HG03139 (cell line): ENCODE measurements at regions not wholly inside any gene's neighbourhood (a gene's known extent, or its start where the extent isn't known, plus 50 kb on each side); places are given as distances from the start of the nearest gene placed in this dataset.
"Not testable (repeated sequence)": the region's sequence is repeated elsewhere in the genome, so short reads cannot be mapped to it uniquely, and the experiment has no call there.

ENCODE experiments used
- ATAC-seq: cut with Tn5 transposase; IDR thresholded peaks from one replicate; pipeline ENCODE4 v1.9.1; 2021; ENCODE audit not compliant: unreplicated experiment

DNA sequence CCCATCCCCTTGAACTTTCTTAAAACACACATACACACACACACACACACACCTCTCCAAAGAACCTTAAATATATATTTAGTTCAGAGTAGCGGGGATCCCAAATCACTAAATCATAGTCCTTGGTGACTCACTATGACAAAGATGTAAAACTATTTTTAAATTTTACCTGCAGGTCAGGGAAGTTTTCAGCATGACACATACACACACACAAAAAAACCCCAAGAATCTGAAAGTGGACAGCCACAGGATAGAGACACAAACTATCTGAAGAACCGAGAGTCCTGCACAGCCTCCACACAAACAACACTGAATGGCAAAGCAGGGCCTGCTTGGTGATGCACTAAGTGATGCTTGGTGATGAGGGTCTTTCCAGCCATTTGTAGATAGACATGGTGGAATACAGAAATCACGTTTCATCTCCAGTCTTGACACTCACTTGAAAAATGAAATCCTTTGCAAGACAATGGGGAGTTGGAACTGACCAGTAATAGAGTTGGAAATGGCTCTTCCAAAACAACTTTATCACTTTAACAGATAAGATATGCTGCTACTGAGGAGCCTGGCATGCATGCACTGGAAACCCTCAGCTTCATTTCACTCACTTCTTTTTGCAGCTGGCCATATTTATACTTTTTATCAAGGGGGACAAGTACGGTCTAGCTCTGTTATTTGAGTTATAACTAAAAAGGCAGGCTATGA lies 307.3 kb downstream of the RAPGEF2 start:
- no peak for ATAC-seq

DNA sequence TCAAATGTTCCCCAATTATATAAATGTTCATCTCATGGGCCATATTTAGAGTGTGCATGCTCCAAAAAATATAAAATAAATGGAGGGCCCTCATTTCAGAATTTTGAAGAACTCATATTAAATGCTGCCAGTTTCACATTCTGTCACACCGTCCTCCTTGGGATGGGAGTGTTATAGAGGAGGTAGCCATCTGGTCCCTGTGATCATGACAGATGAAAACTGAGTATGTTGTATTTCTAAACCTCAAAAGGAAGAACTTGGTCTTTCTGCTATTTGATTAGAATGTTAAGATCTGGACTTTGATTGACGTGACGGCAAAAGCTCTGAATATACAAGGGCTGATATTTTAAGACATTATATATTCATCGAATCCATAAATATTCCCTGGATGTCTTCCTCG lies 308.0 kb downstream of the RAPGEF2 start:
- ATAC-seq, result no peak

DNA sequence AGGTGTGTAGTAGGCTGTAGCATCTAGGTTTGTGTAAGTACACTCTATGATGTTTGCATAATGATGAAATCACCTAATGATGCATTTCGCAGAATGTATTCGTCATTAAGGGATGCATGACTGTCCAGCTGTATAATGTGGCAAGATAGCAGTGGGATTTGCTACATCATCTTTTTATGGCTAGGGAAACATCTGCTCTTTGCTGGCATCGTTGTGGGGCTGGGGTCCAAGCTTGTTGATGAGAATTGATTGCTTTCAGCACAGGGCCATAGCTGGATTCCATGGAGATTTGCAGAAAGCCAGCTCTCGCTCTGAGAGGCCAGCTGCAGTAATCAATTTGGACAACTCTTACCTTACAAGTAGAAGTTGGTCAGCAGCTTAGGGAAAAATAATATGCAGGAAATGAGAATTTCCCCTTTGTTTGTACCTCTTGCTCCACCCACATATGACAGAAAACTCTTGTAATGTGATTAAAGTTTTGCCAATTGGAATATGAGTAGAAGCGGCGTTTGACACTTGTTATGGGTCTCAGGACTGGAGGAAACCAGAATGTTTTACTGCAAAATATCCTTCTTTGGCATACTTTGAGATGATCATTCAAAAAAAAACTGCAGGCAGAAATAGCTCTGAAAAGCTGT lies 310.5 kb downstream of the RAPGEF2 start:
- no peak for ATAC-seq

DNA sequence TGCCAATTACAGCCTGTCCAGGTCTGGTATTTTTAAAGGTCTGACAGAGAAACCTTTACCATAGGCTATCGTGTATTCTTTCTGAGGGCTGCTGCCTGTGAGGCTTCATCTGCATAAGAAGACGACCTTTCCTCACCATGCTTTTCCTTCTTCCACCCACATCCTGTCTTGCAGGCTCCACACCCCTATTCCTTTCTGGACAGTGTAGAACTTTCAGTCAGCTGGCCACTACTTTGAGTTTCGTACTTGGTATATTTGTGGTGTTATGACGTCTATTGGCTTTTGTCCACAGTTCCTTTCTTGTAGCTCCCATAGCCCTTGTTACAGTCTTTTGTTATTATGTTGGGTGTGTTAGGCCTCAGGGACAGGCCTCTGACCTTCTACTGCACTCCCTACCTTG lies 311.4 kb downstream of the RAPGEF2 start:
- ATAC-seq, result no peak

DNA sequence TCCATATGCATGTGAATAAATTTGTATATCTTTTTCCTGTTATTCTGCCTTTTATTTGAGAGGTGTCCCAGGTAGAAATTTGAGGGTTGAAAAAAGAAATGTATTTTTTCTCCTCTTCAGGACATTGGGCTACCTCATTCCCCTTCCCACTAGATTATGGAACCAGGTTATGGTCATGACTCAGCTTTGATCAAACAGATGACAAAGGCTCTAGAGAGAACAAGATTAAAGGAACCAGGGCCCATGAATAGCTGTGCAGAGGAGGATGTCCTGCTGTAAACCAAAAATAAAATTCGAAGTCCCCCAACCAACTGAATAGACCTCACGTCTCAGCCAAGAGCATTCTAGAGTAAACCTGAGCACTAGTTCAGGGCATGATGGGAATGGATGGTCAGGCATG lies 313.2 kb downstream of the RAPGEF2 start:
- no peak for ATAC-seq

DNA sequence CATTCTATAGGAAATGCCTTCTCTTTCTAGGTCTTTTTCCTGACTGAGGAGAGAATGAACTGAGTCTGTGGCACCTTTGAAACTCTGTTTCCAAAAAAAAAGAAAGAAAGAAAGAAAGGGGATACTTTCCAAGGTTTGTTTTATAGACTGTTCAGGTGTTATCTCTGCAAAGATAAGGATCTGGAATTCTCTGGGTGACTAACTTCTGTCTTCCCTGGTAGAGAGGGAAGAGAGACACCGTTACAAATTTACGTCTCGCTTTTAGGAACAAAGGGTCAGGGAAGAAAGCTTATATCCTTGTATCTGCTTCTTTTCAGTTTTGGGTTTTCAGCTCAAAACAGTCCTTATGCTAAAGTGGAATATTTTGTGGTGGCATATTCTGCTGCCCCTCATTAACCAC lies 314.1 kb downstream of the RAPGEF2 start:
- no peak for ATAC-seq

DNA sequence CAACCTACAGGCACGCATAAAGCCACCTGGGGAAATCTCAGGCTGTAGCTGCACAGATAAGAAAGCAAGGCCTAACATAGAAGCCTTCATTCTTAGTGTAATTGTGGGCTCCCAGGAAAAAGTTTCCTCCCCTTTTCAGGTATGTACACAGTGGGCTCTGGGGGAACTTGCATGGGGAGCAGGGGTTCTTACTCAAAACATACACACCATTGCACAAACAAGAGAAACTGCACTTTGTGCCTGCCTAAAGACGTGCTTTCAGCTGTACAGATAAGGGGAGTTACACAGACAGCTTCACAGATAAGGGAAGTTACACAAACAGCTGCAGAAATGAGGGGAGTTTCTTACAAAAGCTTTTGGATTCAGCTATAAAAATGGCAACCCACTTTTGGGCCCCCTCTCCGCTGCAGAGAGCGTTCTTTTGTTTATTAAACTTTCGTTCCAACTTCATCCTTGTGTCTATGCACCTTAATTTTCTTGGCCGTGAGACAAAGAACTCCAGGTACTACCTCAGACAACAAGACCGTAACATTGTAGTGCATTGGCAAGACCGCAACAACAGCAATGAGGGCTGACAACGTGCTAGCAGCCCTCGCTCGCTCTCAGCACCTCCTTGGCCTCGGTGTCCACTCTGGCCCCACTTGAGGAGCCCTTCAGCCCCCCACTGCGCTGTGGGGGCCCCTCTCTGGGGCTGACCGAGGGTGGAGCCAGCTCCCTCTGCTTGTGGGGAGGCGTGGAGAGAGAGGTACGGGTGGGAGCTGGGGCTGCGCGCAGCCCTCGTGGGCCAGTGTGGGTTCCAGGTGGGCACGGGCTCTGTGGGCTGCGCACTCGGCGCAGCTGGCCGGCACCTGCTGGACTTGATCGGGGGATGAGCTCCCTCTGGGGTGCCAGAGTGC lies 317.5 kb downstream of the RAPGEF2 start:
- ATAC-seq, result no peak

DNA sequence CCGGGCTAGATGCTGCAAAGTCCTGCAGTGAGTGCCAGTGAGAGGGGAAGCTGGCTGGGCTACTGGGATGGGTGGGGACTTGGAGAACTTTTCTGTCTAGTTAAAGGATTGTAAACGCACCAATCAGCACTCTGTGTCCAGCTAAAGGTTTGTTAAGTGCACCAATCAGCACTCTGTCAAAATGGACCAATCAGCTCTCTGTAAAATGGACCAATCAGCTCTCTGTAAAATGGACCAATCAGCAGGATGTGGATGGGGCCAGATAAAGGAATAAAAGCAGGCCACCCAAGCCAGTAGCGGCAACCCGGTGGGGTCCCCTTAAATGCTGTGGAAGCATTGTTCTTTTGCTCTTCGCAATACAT lies 318.2 kb downstream of the RAPGEF2 start:
- not testable (repeated sequence) for ATAC-seq

DNA sequence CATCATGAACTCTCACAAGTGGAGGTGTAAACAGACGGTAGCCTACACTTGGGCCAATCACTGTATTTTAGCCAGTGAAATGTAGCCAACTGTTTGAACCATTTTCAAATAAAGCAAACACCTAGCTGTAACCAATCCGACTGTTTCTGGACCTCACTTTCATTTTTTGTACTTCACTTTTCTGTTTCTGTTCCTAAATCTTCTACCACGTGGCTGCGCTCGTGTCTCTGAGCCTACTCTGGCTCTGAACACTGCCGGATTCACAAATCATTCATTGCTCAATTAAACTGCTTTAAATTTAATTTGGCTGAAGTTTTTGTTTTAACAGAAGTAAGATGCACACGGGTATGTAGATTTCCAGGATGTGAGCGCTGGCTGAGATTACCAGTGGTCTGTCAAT lies 319.1 kb downstream of the RAPGEF2 start:
- no peak for ATAC-seq

DNA sequence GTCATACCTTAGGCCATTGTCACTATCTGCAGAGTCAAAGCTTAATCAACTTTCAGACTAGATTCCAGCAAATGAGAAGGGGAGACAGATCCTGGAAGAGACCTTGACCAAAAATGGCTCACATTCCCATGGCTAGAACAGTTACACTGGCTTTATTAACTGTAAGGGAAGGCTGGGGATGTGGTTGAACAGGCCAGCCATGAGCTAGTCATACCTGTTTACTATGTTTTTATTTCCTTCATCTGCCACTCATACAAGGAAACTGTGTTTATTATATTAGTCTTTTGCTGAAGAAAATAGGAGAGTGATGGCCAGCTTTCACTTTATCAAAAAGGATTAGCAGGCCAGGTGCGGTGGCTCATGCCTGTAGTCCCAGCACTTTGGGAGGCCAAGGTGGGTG lies 319.7 kb downstream of the RAPGEF2 start:
- no peak for ATAC-seq

DNA sequence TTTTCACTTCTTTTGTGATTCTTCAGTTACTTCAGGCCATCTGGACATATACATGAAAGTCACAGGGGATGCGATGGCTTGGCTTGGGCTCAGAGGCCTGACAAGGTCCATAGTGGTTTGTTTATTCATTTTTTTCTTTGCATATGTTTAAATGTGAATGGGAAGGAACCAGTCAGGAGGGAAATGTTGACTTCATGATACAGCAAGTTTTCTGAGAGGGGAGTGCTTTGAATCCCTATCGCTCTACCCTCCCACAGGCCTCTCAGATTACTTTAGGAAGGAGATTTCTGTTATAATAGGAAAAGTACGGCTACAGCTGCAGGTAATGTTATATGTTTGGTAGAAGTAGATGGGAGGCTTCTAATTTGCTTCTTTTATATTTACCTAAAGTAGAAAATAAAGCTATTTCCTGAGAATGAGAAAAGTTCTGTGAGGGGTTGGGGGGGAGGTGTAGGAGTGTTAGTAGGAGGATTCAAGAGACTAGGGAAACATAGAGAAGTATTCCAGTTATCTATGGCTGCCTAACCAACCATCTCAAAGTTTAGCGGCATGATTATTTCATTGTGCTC lies 322.9 kb downstream of the RAPGEF2 start:
- ATAC-seq, result no peak

DNA sequence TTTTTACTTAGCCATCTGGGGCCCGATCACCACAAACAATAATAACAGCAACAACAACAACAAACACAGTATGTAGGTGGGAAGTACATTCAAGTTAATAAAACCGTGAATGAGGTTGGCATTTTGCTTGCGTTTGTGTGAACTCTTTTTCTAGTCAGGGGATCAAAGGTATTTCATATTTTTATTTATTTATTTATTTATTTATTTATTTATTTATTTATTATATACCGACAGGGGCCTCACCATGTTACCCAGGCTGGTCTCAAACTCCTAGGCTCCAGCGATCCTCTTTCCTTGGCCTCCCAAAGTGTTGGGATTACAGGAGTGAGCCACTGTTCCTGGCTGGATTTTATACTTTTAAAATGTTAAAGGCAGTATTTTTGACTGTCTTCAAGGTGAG lies 325.4 kb downstream of the RAPGEF2 start:
- ATAC-seq, result no peak

DNA sequence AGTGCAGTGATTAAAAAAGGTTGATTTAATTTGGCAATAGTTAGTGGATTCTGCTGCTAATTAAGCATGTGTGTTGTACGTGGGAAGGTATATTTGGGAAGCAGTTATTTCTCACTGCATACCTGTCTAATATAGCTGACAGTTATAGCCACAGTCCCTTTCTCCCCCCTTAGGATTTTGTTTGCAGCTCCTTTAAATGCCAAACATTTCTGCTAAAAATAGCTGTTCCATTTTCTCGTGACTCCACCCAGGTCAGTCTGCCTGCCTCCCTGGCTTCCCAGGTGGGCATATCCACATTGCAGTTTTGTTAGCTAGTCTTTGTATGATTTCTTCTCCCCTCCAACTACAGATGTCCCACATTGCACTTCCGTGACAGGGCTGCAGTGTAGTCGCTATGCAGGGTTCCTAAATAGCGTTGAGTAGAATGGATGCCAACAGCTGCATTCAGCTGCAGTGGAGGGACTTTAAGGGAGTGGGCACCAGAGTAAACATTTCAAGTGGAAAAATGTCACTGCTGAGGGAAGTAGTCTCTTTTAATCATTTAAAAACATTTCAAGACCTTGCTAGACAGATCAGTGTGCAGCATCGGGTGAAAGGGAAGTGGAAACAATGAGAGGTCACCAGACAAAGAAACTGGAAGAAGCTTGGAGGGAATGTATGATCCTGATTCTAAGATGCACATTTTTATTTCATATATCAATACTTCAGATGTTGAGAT lies 326.3 kb downstream of the RAPGEF2 start:
- ATAC-seq, result no peak

DNA sequence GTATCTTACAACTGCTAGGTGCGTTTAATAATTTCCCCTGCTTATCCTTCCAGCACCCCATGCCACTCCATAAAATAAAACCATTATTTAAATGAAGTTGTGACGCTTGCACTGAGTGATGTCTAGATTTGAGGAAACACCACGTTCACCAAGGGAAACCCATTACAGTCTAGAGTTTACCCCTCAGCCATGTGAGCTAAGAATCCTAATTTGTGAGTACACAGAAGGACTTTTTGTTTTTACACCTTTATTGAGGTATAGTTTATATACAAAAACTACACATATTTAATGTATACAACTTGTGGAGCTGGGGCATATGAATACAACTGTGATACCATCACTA lies 326.8 kb downstream of the RAPGEF2 start:
- no peak for ATAC-seq

DNA sequence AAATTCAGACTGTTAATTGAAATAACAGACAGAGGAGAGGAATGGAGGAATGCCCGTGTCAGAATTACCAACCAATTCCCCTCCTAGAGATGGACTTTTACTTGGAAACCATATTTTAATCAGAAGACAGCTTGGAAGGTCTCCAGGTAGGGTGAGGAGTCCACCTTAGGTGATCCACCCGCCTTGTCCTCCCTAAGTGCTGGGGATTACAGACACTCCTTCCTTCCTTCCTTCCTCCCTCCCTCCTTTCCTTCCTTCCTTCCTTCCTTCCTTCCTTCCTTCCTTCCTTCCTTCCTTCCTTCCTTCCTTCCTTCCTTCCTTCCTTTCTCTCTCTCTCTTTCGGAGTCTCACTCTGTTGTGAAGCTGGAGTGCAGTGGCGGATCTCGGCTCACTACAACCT lies 328.0 kb downstream of the RAPGEF2 start:
- no peak for ATAC-seq

DNA sequence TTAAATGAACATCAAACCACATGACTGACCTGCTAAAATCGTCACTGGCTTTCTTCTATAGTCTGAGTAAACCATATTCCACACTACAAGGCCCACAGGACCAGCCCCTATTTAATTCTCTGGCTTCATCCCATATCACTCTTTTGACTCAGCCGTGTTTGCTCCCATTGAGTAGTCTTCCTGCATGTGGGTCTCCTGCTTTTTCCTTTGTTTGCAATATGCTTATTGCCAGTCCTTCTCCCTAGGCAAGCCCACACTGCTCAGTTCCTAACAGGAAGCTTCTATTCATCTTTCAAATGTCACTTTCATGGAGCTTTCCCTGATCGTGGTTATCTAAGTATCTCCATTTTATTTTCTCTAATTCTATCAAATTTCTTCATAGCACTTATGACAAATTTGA lies 329.6 kb downstream of the RAPGEF2 start:
- no peak for ATAC-seq

DNA sequence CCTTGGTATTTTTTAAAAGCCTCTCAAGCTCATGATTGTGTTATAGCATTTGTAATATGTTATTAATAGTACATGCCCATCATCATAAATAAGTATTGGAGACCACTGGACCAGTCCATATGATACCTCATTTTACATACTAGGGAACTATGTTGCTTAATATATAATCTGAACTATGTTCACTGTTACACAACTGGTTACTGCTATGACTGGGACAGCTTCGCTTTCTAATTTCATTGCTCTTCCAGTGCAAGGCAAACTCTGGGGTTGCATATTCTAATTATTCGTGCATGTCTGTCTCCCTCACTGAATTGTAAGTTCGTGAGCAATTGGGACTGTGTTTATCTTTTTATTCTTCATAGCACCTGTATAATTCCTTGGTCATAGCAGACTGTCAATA lies 330.5 kb downstream of the RAPGEF2 start:
- no peak for ATAC-seq

DNA sequence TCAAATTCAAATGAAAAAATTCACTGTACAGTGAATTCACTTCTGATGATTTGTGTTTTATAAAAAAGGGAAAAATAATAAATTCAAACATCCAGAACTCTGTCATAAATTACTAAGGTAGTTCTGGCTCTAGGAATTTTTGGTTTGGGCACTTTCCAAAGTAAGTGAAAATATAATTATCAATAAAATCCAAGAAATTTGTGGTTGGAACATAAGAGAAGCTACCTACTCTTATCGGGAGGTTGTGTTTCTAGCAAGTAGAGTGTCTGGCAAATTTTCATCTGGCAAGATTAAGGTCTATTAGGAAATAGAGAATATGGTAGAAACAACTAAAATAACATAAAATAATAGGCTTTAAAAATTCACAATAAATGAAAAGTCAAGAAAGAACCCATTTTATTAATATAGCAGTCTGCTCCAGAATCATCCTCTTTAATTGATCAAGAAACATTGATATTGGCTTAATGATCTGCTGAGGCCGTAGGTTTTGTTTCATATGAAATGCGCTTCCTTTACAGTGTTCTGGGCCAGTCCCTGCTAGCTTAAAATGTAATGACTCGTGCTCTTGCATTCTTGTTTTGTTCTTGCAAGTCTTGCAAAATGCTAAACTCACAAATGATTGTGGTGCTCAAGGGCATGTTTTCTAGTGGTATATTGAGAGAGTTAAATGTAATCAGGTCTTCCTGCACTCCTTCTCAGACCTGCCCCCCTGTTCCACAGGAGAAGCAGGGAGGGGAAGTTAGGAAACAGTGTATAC lies 331.4 kb downstream of the RAPGEF2 start:
- no peak for ATAC-seq

DNA sequence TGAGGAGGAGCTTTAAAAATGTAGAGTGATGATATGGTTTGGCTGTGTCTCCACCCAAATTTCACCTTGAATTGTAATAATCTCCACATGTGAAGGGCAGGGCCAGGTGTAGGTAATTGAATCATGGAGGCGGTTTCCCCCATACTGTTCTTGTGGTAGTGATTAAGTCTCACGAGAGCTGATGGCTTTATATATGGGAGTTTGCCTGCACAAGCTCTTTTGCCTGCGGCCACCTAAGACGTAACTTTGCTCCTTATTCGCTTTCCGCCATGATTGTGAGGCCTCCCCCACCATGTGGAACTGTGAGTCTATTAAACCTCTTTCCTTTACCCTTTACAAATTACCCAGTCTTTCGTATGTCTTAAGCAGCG lies 332.0 kb downstream of the RAPGEF2 start:
- no peak for ATAC-seq

DNA sequence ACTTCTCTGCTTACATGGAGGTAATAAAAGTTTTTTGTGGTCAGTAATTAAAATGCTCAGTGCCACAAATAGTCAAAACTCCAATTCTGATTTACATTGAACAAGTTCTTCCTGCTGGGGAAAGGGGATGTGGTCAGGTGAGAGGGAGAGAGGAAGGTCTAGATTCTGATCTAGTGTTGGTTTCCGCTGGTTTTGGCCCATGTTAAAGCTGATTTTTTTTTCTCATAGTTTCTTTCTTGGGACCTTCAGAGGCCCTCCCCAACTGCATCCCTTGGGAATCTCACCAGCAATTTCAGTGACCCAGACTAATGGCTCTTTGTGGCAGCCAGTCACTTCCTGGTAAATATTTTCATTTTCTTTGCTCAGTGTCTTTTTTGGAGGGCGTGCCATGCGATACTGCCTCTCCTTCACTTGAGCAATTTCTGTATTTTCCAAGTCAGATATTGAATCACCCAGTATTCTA lies 332.7 kb downstream of the RAPGEF2 start:
- ATAC-seq, result no peak
